B cell (primary cell): ENCODE measurements at regions not wholly inside any gene's neighbourhood (a gene's known extent, or its start where the extent isn't known, plus 50 kb on each side); places are given as distances from the start of the nearest gene placed in this dataset.

Experiments used
- EZH2 ChIP-seq: IDR thresholded peaks from 2 replicates; pipeline ENCODE4 v1.6.1; 2012; ENCODE audit warnings: borderline replicate concordance, low read depth, mild to moderate bottlenecking, moderate library complexity, low read length; ENCODE audit not compliant: insufficient read depth, poor library complexity, severe bottlenecking
- TF ChIP-seq, protein P1 (sequence below): fragments of 200-600 bp; IDR thresholded peaks from one replicate; pipeline ENCODE4 v1.8.0; 2022; ENCODE audit warnings: antibody characterized with exemption, mild to moderate bottlenecking

- TF ChIP-seq, protein P1, sequence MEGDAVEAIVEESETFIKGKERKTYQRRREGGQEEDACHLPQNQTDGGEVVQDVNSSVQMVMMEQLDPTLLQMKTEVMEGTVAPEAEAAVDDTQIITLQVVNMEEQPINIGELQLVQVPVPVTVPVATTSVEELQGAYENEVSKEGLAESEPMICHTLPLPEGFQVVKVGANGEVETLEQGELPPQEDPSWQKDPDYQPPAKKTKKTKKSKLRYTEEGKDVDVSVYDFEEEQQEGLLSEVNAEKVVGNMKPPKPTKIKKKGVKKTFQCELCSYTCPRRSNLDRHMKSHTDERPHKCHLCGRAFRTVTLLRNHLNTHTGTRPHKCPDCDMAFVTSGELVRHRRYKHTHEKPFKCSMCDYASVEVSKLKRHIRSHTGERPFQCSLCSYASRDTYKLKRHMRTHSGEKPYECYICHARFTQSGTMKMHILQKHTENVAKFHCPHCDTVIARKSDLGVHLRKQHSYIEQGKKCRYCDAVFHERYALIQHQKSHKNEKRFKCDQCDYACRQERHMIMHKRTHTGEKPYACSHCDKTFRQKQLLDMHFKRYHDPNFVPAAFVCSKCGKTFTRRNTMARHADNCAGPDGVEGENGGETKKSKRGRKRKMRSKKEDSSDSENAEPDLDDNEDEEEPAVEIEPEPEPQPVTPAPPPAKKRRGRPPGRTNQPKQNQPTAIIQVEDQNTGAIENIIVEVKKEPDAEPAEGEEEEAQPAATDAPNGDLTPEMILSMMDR = no peak
- no peak for TF ChIP-seq EZH2
Measured at GRCh38 chr3:144893980-144894379, 922.4 kb downstream of the DIPK2A start.
